Transverse colon (tissue), 3 donors: ENCODE measurements at regions not wholly inside any gene's neighbourhood (a gene's known extent, or its start where the extent isn't known, plus 50 kb on each side); places are given as distances from the start of the nearest gene placed in this dataset.

ENCODE experiments used
- EP300 ChIP-seq: sonication (generic); formaldehyde crosslinking; IDR thresholded peaks from one replicate; pipeline ENCODE4 v1.6.1; 2017; ENCODE audit warnings: antibody characterized with exemption, low read depth
- TF ChIP-seq, protein P1 (sequence below), 5 experiments: fragments of 200-600 bp in 3 of 5; fragments of 450-650 bp in 2 of 5; sonication (generic) in 3 of 5; IDR thresholded peaks; 1 replicate in 2 of 5; 2 replicates in 3 of 5; pipeline ENCODE4 v1.5.1; 2016 to 2017; ENCODE audit warnings: antibody characterized with exemption in 5 of 5, inconsistent platforms in 3 of 5, mild to moderate bottlenecking in 2 of 5, moderate library complexity in 1 of 5

DNA sequence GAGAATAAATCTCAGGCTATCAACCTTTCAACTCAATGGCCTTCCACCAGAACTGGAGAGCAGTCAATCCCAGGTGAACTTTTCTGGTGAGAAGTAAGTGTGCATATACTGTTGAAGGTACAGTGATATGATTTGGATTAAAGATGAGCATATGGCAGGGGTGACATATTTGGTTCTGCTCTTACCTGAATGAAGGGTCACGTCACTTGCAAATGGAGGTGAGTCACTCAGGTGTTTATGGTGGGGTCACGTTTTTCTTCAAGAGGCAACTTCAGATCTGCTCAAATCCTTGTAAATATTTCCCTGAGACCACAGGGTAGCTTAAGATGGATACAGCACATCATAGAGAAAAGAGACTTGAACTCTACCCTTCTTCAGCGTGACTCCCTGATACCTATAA lies 143.2 kb downstream of the BRMS1L start:
- TF ChIP-seq, protein P1, sequence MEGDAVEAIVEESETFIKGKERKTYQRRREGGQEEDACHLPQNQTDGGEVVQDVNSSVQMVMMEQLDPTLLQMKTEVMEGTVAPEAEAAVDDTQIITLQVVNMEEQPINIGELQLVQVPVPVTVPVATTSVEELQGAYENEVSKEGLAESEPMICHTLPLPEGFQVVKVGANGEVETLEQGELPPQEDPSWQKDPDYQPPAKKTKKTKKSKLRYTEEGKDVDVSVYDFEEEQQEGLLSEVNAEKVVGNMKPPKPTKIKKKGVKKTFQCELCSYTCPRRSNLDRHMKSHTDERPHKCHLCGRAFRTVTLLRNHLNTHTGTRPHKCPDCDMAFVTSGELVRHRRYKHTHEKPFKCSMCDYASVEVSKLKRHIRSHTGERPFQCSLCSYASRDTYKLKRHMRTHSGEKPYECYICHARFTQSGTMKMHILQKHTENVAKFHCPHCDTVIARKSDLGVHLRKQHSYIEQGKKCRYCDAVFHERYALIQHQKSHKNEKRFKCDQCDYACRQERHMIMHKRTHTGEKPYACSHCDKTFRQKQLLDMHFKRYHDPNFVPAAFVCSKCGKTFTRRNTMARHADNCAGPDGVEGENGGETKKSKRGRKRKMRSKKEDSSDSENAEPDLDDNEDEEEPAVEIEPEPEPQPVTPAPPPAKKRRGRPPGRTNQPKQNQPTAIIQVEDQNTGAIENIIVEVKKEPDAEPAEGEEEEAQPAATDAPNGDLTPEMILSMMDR (IDR thresholded peaks at IDR 0.05), result no peak
- no peak for TF ChIP-seq EP300
